Body of pancreas (tissue), 4 donors: ENCODE measurements at regions not wholly inside any gene's neighbourhood (a gene's known extent, or its start where the extent isn't known, plus 50 kb on each side); places are given as distances from the start of the nearest gene placed in this dataset.

Experiments used
- POLR2A ChIP-seq, 3 donors: fragments of 450-650 bp; IDR thresholded peaks; one replicate each; pipeline ENCODE4 v1.6.1; 2016; ENCODE audit warnings: antibody characterized with exemption in 3 of 3, mild to moderate bottlenecking in 2 of 3
- TF ChIP-seq, protein P1 (sequence below), 7 experiments: fragments of 450-650 bp in 4 of 7; fragments of 200-600 bp in 3 of 7; sonication (generic) in 3 of 7; IDR thresholded peaks; one replicate each; pipeline ENCODE4 v1.5.1; 2016 to 2019; ENCODE audit warnings: antibody characterized with exemption in 7 of 7

DNA sequence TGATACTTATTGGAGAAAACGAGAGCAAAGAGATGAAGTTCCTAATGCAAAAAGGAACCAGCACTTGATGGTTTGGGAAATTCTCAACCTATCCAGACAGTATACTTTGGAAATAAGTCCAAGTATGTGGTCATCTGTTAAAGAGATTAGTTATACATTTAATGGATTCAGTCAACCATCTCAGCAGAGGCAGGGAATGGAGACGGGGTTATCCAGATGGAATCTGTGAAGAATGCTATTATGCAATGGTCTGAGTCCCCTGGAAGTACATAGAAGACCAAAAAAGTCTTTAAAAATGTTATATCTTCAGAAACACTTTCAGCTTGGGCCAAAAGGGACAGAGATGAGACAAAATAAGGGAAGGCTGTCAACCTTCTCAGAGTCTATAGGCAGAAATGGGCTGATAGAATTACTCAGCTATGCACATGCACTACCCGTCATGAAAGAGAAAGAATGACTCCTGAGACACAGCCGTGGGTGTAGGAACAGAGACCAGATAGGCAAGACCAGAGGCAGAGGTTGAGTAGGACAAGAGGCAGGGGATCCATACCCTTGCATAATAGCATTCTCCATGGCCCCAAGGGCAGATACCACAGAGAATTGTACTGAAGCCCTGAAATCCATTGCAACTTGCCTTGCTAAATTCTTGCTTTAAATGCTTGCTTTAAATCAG, 738.8 kb upstream of the POT1 start:
- TF ChIP-seq POLR2A (IDR thresholded peaks at IDR 0.05): no peak
- TF ChIP-seq, protein P1, sequence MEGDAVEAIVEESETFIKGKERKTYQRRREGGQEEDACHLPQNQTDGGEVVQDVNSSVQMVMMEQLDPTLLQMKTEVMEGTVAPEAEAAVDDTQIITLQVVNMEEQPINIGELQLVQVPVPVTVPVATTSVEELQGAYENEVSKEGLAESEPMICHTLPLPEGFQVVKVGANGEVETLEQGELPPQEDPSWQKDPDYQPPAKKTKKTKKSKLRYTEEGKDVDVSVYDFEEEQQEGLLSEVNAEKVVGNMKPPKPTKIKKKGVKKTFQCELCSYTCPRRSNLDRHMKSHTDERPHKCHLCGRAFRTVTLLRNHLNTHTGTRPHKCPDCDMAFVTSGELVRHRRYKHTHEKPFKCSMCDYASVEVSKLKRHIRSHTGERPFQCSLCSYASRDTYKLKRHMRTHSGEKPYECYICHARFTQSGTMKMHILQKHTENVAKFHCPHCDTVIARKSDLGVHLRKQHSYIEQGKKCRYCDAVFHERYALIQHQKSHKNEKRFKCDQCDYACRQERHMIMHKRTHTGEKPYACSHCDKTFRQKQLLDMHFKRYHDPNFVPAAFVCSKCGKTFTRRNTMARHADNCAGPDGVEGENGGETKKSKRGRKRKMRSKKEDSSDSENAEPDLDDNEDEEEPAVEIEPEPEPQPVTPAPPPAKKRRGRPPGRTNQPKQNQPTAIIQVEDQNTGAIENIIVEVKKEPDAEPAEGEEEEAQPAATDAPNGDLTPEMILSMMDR (IDR thresholded peaks at IDR 0.05): no peak
